Right cardiac atrium (tissue), 5 donors: ENCODE measurements at regions not wholly inside any gene's neighbourhood (a gene's known extent, or its start where the extent isn't known, plus 50 kb on each side); places are given as distances from the start of the nearest gene placed in this dataset.

Experiments
- ATAC-seq, 2 donors: fragments of 200-7000 bp; cut with Tn5 transposase; one replicate each; pipeline versions ENCODE4 v1.8.0 to v1.9.1; 2020; ENCODE audit warnings: moderate library complexity in 2 of 2, mild to moderate bottlenecking in 1 of 2
- DNase-seq, 3 donors: peaks; one replicate each; pipeline ENCODE4 v3.0.0-alpha.2; 2020
- H3K27ac ChIP-seq: one replicate; pipeline ENCODE4 v1.5.1; 2013; ENCODE audit warnings: mild to moderate bottlenecking, low read length, control low read depth, moderate library complexity
- H3K27me3 ChIP-seq: one replicate; pipeline ENCODE4 v1.6.1; 2013; ENCODE audit not compliant: control insufficient read depth, insufficient read depth
- H3K4me1 ChIP-seq: one replicate; pipeline ENCODE4 v1.6.1; 2013; ENCODE audit warnings: low read length; ENCODE audit not compliant: control insufficient read depth, insufficient read depth
- H3K4me3 ChIP-seq: one replicate; pipeline ENCODE4 v1.5.1; 2013; ENCODE audit warnings: low read length, control low read depth
- H3K9me3 ChIP-seq: one replicate; pipeline ENCODE4 v1.6.1; 2013; ENCODE audit warnings: low read length; ENCODE audit not compliant: control insufficient read depth
- WGBS: extraction: QIAGEN DNeasy Blood & Tissue Kit; methylation state at CpG from one replicate; pipeline ENCODE4 v1.1.7; 2013; 5-methylcytosine and 5-hydroxymethylcytosine counted together
- intact Hi-C, 4 donors: fragments of 100-400 bp; cut with DNase I; formaldehyde crosslinking; loops; one replicate each; pipeline versions ENCODE4 v1.11.0 to v1.14.0; 2022 to 2023
- donor health status: healthy with polysubstance abuse.
- donor health status: DM: no; HTN: yes; CAD: no.
- donor health status: DM: no; HTN: no; CAD: no.
- donor health status: DM: no; HTN: yes; CAD: no; lungs with severe emphysema.
- donor health status: DM: yes; HTN: yes; CAD: no.

DNA sequence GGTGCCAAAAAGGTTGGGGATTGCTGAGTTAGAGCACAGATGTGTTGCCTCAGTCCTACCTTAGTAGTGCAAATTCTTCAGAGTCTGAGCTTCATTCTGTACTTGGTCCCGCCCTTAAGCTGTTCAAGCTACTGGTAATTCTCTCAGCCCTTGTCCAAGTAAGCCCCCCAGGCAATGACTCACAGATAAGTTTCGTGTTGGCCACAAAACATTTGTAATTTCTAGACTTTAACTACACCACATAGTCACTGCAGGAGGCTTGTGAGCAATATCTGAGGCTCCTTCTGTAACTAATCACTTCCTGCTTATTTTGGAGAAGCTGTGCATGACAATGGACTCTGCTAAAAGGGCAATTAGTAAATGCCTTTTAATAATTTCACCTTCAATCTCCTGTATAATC is 1420.5 kb downstream of the PCDH7 start:
- no peaks in the 10 kb centered on the region for H3K9me3 ChIP-seq
- WGBS: 35% methylated on average over 2 of the region's 2 CpGs
- no peak overlapping the region for H3K27ac ChIP-seq
- ATAC-seq: no peak
- H3K27me3 ChIP-seq: no peaks in the 10 kb centered on the region
- intact Hi-C loops: no loop called here
- no peak for DNase-seq
- no peaks in the 10 kb centered on the region for H3K4me1 ChIP-seq
- no peak overlapping the region for H3K4me3 ChIP-seq

- no peaks in the 10 kb centered on the region for H3K27me3 ChIP-seq
- no peak overlapping the region for H3K27ac ChIP-seq
- H3K9me3 ChIP-seq: no peaks in the 10 kb centered on the region
- no peak overlapping the region for H3K4me3 ChIP-seq
- H3K4me1 ChIP-seq: no peaks in the 10 kb centered on the region
- intact Hi-C loops: no loop called here
- no peak for DNase-seq
- ATAC-seq: no peak
Measured at GRCh38 chr4:32142075-32142474, 1421.9 kb downstream of the PCDH7 start.

GRCh38 chr4:32145987-32146386 is 1425.8 kb downstream of the PCDH7 start:
- Histone ChIP-seq H3K4me3 (no peak overlapping the region), H3K27ac (no peak overlapping the region), H3K27me3 (no peaks in the 10 kb centered on the region), H3K9me3 (no peaks in the 10 kb centered on the region), H3K4me1 (peaks cover 2% of the 10 kb centered on the region)
- DNase-seq: no peak
- intact Hi-C loops: no loop called here
- ATAC-seq: no peak
- 82% methylated on average over 5 of the region's 5 CpGs for WGBS

DNA sequence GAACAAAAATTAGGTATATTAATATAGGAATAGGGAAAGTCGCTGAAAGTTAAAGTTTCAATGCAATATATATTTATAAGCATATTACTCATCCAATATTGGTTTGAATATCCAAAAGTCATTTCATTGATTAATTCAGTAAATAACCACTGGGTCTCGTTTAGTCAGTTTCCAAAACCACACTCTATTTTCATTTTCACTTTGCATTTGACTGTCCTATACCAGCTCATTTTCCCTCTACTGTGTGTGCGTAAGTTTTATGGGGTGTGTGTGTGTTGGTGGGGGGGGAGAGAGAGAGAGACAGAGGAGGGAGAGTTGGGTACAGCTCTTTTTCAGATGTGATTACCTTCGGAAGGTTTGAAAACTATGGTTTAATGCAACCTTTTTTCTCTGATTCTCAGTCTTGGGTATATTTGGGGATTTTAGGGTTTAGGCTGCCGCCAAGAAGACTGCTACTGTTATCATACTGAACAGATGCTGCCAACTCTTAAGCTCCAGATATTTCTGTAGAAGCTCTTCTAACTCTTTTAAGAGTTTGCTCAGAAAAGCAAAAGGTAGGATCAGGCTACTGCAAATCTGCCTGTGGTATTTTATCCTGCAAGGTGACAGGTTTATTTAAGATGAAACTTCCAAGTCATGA is 1427.4 kb downstream of the PCDH7 start:
- DNase-seq: no peak
- ATAC-seq: no peak
- peaks cover 2% of the 10 kb centered on the region for H3K4me1 ChIP-seq
- no peak overlapping the region for H3K4me3 ChIP-seq
- no peaks in the 10 kb centered on the region for H3K27me3 ChIP-seq
- no peak overlapping the region for H3K27ac ChIP-seq
- H3K9me3 ChIP-seq: no peaks in the 10 kb centered on the region
- intact Hi-C loops: no loop called here
- WGBS: 70% methylated on average over 5 of the region's 5 CpGs

DNA sequence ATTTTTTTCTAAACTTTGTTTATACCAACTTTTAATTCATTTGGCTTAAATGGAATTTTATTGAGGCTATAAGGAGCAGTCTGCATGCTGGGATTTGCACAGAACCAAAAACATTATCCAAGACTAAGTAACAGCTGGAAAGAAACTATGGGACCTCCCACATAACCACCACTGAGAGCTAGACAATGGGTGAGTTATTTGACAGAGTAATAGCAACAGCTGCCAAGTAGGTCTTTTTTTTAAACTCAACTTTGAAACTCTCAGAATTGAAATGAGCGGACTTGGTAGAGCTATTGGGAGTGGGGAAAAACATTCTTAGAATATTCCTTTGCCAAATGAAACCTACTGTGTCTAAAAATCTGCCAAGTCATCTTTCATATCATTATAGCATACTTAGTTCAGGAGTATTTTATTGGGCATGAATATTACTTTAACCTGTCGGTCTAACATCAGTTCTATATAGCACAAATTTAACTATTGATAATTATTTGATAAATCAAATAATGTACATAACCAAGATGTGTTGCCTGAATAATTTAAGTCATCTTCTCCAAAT is 1428.0 kb downstream of the PCDH7 start:
- 57% methylated on average over 2 of the region's 2 CpGs for WGBS
- intact Hi-C loops: no loop called here
- H3K27ac ChIP-seq: no peak overlapping the region
- H3K9me3 ChIP-seq: no peaks in the 10 kb centered on the region
- H3K27me3 ChIP-seq: no peaks in the 10 kb centered on the region
- ATAC-seq (no peak), DNase-seq (no peak)
- H3K4me1 ChIP-seq: peaks cover 2% of the 10 kb centered on the region
- no peak overlapping the region for H3K4me3 ChIP-seq

GRCh38 chr4:32158961-32159360 is 1438.8 kb downstream of the PCDH7 start:
- DNase-seq (no peak), ATAC-seq (no peak)
- H3K27me3 ChIP-seq: no peaks in the 10 kb centered on the region
- no peak overlapping the region for H3K4me3 ChIP-seq
- H3K27ac ChIP-seq: no peak overlapping the region
- intact Hi-C loops: no loop called here
- no peaks in the 10 kb centered on the region for H3K9me3 ChIP-seq
- WGBS: 63% methylated on average over 1 of the region's 1 CpG
- no peaks in the 10 kb centered on the region for H3K4me1 ChIP-seq

GRCh38 chr4:32161392-32161791 is 1441.2 kb downstream of the PCDH7 start:
- no peak for DNase-seq
- H3K27ac ChIP-seq: no peak overlapping the region
- no peaks in the 10 kb centered on the region for H3K27me3 ChIP-seq
- ATAC-seq: no peak
- no peaks in the 10 kb centered on the region for H3K9me3 ChIP-seq
- H3K4me1 ChIP-seq: no peaks in the 10 kb centered on the region
- WGBS: 47% methylated on average over 3 of the region's 3 CpGs
- no peak overlapping the region for H3K4me3 ChIP-seq
- intact Hi-C loops: no loop called here

- H3K27ac ChIP-seq: no peak overlapping the region
- intact Hi-C loops: no loop called here
- no peak overlapping the region for H3K4me3 ChIP-seq
- no peaks in the 10 kb centered on the region for H3K4me1 ChIP-seq
- 78% methylated on average over 3 of the region's 3 CpGs for WGBS
- DNase-seq: no peak
- no peaks in the 10 kb centered on the region for H3K27me3 ChIP-seq
- H3K9me3 ChIP-seq: no peaks in the 10 kb centered on the region
- no peak for ATAC-seq
Measured at GRCh38 chr4:32163125-32163524, 1443.0 kb downstream of the PCDH7 start.

DNA sequence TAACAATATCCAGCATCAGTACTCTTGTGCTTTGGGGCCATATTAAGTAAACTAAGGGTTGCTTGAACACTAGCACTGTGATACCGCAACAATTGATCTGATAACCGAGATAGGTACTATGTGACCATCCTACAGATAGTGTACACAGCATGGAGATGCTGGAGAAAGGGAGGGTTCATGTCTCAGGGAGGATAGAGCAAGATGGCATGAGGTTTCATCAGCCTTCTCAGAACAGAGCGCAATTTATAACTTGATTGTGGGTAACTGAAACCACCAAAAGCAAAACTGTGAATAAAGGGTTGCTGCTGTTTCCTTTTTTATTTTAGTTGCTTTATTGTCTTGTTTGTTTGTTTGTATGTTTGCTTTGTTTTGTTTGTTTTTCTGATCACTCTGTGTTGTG is 1449.7 kb downstream of the PCDH7 start:
- no peak overlapping the region for H3K4me3 ChIP-seq
- no peaks in the 10 kb centered on the region for H3K4me1 ChIP-seq
- DNase-seq: no peak
- WGBS: 90% methylated on average over 3 of the region's 3 CpGs
- no peaks in the 10 kb centered on the region for H3K27me3 ChIP-seq
- intact Hi-C loops: no loop called here
- no peaks in the 10 kb centered on the region for H3K9me3 ChIP-seq
- H3K27ac ChIP-seq: no peak overlapping the region
- ATAC-seq: no peak

DNA sequence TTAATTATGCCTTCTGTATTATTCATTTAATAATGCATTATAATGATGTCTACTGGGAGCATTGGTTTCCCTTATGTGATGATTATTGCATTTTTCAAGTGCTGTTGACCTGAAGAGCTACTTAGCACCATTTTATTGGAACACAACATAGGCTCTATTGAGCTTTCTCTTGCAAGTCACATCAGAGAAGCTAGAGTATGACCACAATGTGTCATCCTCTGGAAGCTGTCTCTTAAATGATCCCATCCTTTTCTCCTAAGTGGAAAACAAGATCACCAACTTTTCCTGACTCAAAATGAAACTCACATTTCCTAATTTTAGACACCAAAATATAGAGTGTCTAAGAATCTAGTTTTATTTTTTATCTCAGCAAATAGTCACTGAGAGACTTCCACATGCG is 1451.9 kb downstream of the PCDH7 start:
- no peak for DNase-seq
- Histone ChIP-seq H3K4me3 (no peak overlapping the region), H3K4me1 (no peaks in the 10 kb centered on the region), H3K27me3 (no peaks in the 10 kb centered on the region), H3K9me3 (no peaks in the 10 kb centered on the region), H3K27ac (no peak overlapping the region)
- ATAC-seq: no peak
- WGBS: 93% methylated on average over 1 of the region's 1 CpG
- intact Hi-C loops: no loop called here

DNA sequence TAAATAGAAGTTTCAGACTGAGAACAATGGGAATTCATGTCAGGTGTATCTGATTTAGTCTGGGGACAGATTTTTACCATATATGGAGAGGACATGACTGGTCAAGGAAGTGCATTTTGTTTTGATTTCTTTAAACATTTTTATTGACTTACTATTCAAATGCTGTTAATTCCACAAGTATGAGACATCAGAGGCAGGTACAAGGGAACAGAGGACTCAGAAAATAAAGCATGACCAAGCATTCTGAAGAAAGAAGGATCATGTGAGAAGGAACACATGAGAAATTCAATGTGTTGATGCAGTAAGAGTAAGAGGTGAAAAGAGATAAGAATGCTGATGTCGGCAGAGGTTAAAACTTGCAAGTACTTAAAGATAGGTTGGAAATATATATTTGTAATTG is 1452.6 kb downstream of the PCDH7 start:
- intact Hi-C loops: no loop called here
- no peaks in the 10 kb centered on the region for H3K4me1 ChIP-seq
- no peak overlapping the region for H3K4me3 ChIP-seq
- H3K9me3 ChIP-seq: no peaks in the 10 kb centered on the region
- ATAC-seq (no peak), DNase-seq (no peak)
- 86% methylated on average over 1 of the region's 1 CpG for WGBS
- no peaks in the 10 kb centered on the region for H3K27me3 ChIP-seq
- H3K27ac ChIP-seq: no peak overlapping the region

DNA sequence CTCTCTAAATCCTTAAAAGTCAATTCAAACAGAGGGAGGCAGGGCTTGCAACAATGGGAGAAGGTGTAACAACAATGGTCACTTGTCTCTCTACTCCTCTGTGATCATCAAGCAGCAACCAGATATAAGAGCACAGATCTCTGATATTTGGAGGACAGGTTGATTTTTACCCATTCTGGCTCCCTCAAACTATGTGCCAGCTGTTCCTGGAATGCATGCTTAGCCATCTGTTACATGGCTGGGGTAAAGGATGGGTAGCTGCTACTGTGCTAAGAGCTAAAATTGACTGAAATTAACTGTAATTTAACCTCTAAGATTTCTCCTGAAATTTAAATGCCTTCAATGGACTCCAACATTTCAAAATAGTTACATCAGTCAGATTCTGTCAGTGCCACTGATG is 1459.9 kb downstream of the PCDH7 start:
- DNase-seq (no peak), ATAC-seq (no peak)
- H3K4me1 ChIP-seq: no peaks in the 10 kb centered on the region
- no peaks in the 10 kb centered on the region for H3K27me3 ChIP-seq
- no peaks in the 10 kb centered on the region for H3K9me3 ChIP-seq
- intact Hi-C loops: no loop called here
- no peak overlapping the region for H3K27ac ChIP-seq
- H3K4me3 ChIP-seq: no peak overlapping the region
